GM18511 (cell line): ENCODE measurements at regions not wholly inside any gene's neighbourhood (a gene's known extent, or its start where the extent isn't known, plus 50 kb on each side); places are given as distances from the start of the nearest gene placed in this dataset.
A peak's percentile ranks its signal among the peaks of the same experiment; 100 is the strongest.

ENCODE experiments used
- ATAC-seq: cut with Tn5 transposase; IDR thresholded peaks from one replicate; pipeline ENCODE4 v1.9.1; 2021; ENCODE audit warnings: mild to moderate bottlenecking, moderate library complexity; ENCODE audit not compliant: unreplicated experiment

- ATAC-seq, result no peak
Measured at GRCh38 chr13:33462109-33462508, 176.6 kb upstream of the STARD13 start.

GRCh38 chr13:33464345-33464744 is 178.8 kb upstream of the STARD13 start:
- ATAC-seq, result no peak

- no peak for ATAC-seq
Measured at GRCh38 chr13:33466262-33466661, 180.7 kb upstream of the STARD13 start.

- no peak for ATAC-seq
Measured at GRCh38 chr13:33467556-33467955, 182.0 kb upstream of the STARD13 start.

- no peak for ATAC-seq
Measured at GRCh38 chr13:33471204-33471603, 185.6 kb upstream of the STARD13 start.

- ATAC-seq, result no peak
Measured at GRCh38 chr13:33472446-33472845, 186.9 kb upstream of the STARD13 start.

- no peak for ATAC-seq
Measured at GRCh38 chr13:33479105-33479504, 193.6 kb upstream of the STARD13 start.

GRCh38 chr13:33480561-33480960 is 195.0 kb upstream of the STARD13 start:
- no peak for ATAC-seq

GRCh38 chr13:33483471-33483870 is 197.9 kb upstream of the STARD13 start:
- no peak for ATAC-seq

- no peak for ATAC-seq
Measured at GRCh38 chr13:33485247-33485646, 199.7 kb upstream of the STARD13 start.

GRCh38 chr13:33487575-33488243 is 202.2 kb upstream of the STARD13 start:
- peak; percentile 78 for ATAC-seq

- no peak for ATAC-seq
Measured at GRCh38 chr13:33489563-33489962, 204.0 kb upstream of the STARD13 start.

- no peak for ATAC-seq
Measured at GRCh38 chr13:33490461-33491327, 205.1 kb upstream of the STARD13 start.

GRCh38 chr13:33493672-33494365 is 208.3 kb upstream of the STARD13 start:
- no peak for ATAC-seq

- no peak for ATAC-seq
Measured at GRCh38 chr13:33494596-33495204, 209.1 kb upstream of the STARD13 start.

- no peak for ATAC-seq
Measured at GRCh38 chr13:33496336-33496735, 210.8 kb upstream of the STARD13 start.

- no peak for ATAC-seq
Measured at GRCh38 chr13:33497146-33497845, 211.7 kb upstream of the STARD13 start.

- no peak for ATAC-seq
Measured at GRCh38 chr13:33508060-33508459, 222.5 kb upstream of the STARD13 start.

GRCh38 chr13:33509642-33510229 is 224.2 kb upstream of the STARD13 start:
- no peak for ATAC-seq

GRCh38 chr13:33510350-33510970 is 224.9 kb upstream of the STARD13 start:
- no peak for ATAC-seq
